BE2C (cell line): ENCODE measurements at regions not wholly inside any gene's neighbourhood (a gene's known extent, or its start where the extent isn't known, plus 50 kb on each side); places are given as distances from the start of the nearest gene placed in this dataset.

Experiments
- DNase-seq: peaks from one replicate; pipeline ENCODE4 v3.0.0-alpha.2; 2020
- H3K27me3 ChIP-seq: fragments of 250-450 bp; sonication (Bioruptor Pico); 2 replicates; pipeline ENCODE4 v1.5.1; 2020; ENCODE audit warnings: mild to moderate bottlenecking
- H3K36me3 ChIP-seq: fragments of 250-450 bp; sonication (Bioruptor Pico); 2 replicates; pipeline ENCODE4 v1.5.1; 2020; ENCODE audit warnings: mild to moderate bottlenecking
- H3K4me1 ChIP-seq: fragments of 250-450 bp; sonication (Bioruptor Pico); 2 replicates; pipeline ENCODE4 v1.5.1; 2020
- H3K4me3 ChIP-seq: 2 replicates; pipeline ENCODE4 v1.5.1; 2011; ENCODE audit warnings: low read depth, low read length
- H3K9me3 ChIP-seq: fragments of 250-450 bp; sonication (Bioruptor Pico); 2 replicates; pipeline ENCODE4 v1.5.1; 2020
- TF ChIP-seq, protein P1 (sequence below): IDR thresholded peaks from 2 replicates; pipeline ENCODE4 v1.5.1; 2012; ENCODE audit warnings: mild to moderate bottlenecking, low read depth, low read length

DNA sequence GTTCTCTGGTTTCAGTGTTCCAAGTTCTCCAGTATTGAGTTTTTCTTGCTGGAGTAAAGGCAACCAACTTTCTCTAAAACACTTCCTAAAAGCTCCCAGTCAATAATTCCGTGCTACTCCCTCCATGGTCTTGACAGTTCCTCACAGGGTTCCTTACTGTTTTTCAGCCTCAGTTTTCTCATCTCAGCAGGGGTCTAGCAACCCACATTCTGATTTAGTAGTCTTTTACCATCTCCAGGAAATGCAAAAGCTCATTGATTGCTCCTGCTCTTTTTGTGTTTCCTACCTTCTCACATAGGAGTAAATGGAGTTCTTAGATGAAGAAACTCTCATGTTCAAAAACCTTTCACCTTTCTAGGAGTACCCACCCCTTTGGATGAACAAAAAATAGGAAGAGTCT is 978.8 kb upstream of the POU3F3 start:
- Histone ChIP-seq H3K9me3 (no peaks in the 10 kb centered on the region), H3K4me1 (no peaks in the 10 kb centered on the region), H3K27me3 (no peaks in the 10 kb centered on the region), H3K36me3 (no peaks in the 10 kb centered on the region), H3K4me3 (no peak overlapping the region)
- TF ChIP-seq, protein P1, sequence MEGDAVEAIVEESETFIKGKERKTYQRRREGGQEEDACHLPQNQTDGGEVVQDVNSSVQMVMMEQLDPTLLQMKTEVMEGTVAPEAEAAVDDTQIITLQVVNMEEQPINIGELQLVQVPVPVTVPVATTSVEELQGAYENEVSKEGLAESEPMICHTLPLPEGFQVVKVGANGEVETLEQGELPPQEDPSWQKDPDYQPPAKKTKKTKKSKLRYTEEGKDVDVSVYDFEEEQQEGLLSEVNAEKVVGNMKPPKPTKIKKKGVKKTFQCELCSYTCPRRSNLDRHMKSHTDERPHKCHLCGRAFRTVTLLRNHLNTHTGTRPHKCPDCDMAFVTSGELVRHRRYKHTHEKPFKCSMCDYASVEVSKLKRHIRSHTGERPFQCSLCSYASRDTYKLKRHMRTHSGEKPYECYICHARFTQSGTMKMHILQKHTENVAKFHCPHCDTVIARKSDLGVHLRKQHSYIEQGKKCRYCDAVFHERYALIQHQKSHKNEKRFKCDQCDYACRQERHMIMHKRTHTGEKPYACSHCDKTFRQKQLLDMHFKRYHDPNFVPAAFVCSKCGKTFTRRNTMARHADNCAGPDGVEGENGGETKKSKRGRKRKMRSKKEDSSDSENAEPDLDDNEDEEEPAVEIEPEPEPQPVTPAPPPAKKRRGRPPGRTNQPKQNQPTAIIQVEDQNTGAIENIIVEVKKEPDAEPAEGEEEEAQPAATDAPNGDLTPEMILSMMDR, result no peak
- DNase-seq, result no peak

DNA sequence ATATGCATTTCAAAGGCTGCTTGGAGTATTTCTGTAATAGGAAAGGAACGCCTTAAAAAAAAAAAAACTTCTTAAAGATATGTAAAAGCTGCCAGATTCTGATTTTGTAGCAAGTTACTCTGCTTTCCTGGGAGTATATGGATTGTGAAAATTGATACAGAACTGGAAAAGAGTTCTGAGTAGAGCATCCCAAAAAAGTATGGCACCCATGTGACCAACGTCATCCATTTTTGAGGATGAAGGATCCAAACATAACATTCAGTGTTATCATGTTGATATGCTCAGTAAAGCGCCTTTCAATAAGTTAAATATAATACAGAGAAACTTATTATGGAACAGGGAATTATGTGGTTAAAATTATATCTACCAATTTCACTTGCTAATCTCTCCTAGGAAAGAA is 978.4 kb upstream of the POU3F3 start:
- no peaks in the 10 kb centered on the region for H3K4me1 ChIP-seq
- no peak overlapping the region for H3K4me3 ChIP-seq
- H3K9me3 ChIP-seq, result no peaks in the 10 kb centered on the region
- no peaks in the 10 kb centered on the region for H3K36me3 ChIP-seq
- H3K27me3 ChIP-seq, result no peaks in the 10 kb centered on the region
- no peak for DNase-seq
- TF ChIP-seq, protein P1, result no peak

DNA sequence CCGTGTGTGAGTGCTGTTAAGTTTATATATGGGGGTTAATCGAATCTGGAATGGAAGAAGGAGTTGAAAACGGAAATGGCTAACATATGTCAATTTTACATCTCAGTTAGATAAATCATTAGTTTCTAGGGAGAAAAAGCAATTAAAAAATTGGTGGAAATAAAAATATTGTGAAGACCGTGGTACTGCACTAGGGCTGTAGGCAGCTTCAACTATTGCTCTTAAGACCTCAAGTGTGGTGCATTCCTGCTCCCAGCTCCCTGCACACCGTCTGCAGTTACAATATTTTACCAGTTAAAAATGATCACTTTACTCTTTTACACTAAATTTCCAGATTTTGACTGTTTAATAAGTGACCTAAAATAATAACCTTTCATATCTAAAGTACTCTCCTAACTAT is 977.3 kb upstream of the POU3F3 start:
- no peaks in the 10 kb centered on the region for H3K27me3 ChIP-seq
- no peaks in the 10 kb centered on the region for H3K9me3 ChIP-seq
- no peaks in the 10 kb centered on the region for H3K4me1 ChIP-seq
- H3K36me3 ChIP-seq, result no peaks in the 10 kb centered on the region
- no peak overlapping the region for H3K4me3 ChIP-seq
- TF ChIP-seq, protein P1, result no peak
- no peak for DNase-seq

DNA sequence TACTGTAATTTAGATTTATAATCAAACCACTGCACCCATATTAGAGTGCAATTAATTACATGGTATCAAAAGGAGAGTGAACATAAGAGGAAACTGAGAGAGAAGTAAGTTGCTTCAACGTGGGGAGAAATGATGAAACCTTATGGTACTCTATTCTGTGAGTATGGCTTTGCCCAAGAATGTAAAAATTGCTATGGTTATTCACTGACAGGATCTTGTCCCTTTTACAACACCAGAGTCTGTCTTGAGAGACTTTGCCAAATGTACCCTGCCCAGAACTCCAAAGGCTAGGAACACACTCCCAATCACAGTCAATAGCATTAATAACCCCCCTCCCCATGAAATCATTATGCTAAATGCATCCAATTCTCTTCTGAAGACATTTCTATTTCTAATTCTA is 974.8 kb upstream of the POU3F3 start:
- Histone ChIP-seq H3K4me1 (no peaks in the 10 kb centered on the region), H3K9me3 (no peaks in the 10 kb centered on the region), H3K4me3 (no peak overlapping the region), H3K27me3 (no peaks in the 10 kb centered on the region), H3K36me3 (no peaks in the 10 kb centered on the region)
- no peak for DNase-seq
- TF ChIP-seq, protein P1, result no peak

DNA sequence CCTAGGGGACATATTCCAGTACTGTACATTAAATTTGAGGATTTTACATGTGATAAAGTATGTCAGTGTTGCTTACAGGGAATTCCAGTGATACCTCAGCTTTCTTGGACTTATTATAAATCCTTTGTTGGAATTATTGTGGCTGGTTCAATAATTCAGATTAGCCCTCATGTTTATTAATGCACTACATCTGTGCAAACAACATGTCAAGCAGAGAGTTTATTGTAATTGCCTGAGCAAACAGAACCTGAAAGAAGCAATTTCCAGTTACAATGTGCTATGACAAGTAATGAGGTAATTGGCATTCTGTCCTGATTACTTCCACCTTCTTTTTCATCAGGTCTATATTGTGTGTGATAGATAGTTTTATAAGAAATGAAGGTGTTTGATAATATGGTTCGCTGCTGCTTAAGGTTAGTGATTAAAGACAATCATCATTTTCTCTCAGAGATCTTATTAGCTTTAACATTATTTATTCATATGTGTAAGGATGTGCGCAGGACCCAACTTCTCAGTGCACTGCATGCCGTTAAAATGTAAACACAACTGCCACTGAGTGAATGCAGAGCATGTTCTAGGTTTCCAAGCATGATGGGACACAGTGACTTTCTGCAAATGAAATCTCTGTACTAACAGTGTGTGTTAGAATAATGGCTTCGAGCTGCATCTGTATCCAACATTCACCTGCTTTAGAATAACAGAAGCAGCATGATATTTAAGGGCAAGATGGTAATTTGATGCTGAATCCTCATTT is 973.7 kb upstream of the POU3F3 start:
- DNase-seq, result no peak
- Histone ChIP-seq H3K36me3 (no peaks in the 10 kb centered on the region), H3K9me3 (no peaks in the 10 kb centered on the region), H3K4me3 (no peak overlapping the region), H3K4me1 (no peaks in the 10 kb centered on the region), H3K27me3 (no peaks in the 10 kb centered on the region)
- TF ChIP-seq, protein P1, result no peak

DNA sequence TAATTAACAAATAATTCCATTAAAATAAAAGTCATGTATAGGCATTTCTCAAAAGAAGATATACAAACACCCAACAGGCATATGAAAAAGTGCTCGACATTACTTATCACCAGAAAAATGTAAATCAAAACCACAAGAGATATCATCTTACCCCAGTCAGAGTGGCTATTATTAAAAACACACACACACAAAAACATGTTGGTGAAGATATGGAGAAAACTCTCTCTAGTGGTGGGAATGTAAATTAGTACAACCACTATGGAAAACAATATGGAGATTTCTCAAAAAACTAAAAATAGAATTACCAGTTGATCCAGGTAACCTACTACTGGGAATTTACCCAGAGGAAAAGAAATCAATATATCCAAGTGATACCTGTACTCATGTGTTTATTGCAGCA is 966.3 kb upstream of the POU3F3 start:
- TF ChIP-seq, protein P1, result no peak
- Histone ChIP-seq H3K4me1 (no peaks in the 10 kb centered on the region), H3K27me3 (no peaks in the 10 kb centered on the region), H3K4me3 (no peak overlapping the region), H3K9me3 (no peaks in the 10 kb centered on the region), H3K36me3 (no peaks in the 10 kb centered on the region)
- DNase-seq, result no peak
